Activated CD4-positive, alpha-beta T cell treated with anti-CD3 and anti-CD28 coated beads for 1 hour (primary cell): ENCODE measurements at regions not wholly inside any gene's neighbourhood (a gene's known extent, or its start where the extent isn't known, plus 50 kb on each side); places are given as distances from the start of the nearest gene placed in this dataset.
"Not testable (repeated sequence)": the region's sequence is repeated elsewhere in the genome, so short reads cannot be mapped to it uniquely, and the experiment has no call there.

Source experiments
- DNase-seq: peaks from one replicate; pipeline ENCODE4 v3.0.0-alpha.2; 2020

DNA sequence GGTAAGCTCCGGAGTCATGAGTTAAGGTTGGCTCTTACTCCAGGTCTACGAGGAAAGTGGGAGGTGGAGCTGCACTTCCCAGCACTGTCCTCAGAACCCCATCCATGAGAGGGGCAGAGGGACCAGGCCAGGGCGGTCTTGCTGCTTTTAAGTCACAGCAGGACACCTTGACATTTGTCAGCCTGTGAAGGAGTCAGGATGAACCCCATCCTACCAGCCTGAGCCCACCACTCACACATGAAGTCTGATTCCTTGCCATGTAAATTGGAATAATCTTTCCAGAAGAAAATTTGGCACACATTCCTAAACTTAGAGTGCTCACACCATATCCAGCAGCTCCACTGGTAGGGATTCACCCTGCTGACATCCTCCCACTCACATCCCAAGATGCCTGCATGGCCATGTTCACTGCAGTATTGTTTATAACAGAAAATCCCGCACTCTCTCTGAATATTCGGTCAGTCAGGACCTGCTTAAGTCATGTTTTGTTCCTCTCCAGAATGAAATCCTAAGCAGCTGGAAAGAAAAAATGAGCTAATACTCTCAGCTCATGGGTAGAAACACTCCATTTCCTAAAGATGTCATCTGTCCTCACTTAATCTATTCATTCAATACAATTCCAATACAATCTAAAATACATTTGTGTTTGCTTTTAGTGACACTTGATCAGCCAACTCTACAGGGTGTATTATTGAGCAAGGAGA, 79.3 kb upstream of the COL5A1 start:
- DNase-seq: no peak

DNA sequence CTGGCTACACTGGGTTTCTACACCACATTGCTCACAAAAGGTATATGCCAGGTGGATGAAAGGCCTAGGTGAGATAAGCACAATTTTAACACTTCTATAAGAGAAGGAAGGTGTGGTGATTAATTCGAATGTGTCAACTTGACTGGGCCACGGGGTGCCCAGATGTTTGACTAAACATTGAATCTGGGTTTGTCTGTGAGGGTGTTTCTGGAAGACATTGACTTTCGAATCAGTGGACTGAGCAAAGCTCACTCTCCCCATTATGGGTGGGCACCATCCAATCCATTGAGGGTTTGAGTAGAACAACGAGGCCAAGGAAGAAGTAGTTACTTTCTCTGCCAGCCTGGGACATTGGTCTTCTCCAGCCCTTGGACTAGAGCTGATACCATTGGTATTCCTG, 78.2 kb upstream of the COL5A1 start:
- DNase-seq: no peak

DNA sequence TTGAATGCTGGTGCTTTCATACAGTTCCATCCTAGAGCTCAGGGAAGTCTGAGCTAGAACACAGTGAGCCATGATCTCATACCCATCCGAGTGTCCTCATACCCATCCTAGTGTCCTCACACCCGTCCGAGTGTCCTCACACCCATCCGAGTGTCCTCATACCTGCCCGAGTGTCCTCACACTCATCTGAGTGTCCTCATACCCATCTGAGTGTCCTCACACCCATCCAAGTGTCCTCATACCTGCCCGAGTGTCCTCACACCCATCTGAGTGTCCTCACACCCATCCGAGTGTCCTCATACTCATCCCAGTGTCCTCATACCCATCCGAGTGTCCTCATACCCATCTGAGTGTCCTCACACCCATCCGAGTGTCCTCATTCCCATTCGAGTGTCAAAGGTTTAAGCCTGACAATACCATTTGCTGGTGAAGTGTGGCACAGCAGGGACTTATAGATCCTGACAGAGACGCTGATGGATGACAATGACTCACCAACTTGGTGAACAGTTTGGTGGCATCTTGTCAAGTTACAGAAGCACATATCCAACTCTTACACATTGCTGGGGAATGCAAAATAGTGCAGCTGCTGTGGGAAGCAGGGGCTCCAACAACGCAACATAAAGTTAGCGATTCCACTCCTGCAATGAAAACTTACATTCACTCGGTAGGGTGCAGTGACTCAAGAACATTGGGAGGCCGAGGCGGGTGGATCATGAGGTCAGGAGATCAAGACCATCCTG, 77.0 kb upstream of the COL5A1 start:
- DNase-seq: no peak

DNA sequence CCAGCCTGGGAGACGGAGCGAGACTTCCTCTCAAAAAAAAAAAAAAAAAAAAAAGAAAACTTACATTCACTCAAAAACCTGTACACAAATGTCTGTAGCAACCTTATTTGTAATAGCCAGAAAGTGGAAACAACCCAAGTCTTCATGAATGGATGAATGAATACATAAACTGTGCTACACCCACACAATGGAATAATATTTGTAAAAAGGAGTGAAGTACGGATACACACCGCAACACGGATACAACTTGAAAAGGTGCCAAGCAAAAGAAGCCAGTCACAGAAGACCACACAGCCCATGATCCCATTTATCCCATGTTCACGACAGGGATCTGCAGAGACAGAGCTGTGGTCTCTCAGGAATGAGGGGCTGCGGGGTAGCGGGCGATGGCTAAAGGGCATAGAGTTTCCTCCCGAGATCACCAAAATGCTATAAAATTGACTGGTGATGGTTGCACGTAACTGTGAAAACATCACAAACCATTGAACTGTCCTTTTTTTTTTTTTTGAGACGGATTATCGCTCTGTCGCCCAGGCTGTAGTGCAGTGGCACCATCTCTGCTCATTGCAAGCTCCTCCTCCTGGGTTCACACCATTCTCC, 76.2 kb upstream of the COL5A1 start:
- no peak for DNase-seq

DNA sequence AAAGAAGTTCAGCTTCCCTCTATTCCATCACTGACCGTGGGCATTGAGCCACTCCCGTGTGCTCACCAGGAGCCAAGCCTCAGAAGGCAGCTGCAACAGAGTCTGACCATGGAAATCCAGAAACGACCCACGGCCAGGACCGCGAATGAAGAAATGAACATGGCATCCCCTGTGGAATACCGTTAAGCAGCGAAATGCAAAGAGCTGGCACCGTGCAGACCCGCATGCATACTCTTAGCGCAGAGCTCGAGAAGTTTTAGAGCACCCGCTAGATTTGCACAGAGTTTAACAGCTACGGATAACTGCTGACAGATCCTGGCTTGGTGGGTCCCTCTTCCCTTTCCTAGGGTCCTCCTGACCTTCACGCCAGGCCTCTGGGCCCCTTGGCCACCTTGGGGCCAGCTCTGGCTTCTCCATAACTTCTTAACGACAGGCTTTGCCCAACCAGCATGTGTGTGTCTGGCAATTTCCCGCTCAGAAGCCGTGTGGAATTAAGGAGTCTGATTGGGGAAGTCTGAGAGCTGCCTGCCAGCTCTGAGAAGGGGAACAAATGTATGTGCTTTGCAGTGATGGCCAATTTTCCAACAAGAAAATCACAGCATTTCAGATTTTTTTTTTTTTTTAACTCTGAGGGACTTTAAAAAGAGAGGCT, 75.3 kb upstream of the COL5A1 start:
- DNase-seq: no peak

DNA sequence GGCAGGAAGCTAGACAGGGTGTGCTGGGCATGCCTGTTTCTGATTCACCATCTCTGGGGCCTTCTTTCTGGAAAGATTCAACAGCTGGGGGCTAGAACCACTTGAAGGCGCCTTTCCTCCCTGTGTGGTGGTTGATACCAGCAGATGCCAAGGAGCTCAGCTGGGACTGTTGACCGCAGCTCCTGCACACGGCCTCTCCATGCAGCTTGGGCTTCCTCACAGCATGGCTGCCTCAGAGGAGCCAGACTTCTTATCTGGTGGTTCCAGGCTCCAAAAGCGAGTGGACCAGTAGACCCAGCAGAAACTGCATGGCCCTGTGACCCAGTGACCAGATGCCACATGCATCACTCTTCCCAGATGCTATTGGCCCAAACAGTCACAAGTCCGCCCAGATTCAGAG, 74.7 kb upstream of the COL5A1 start:
- no peak for DNase-seq

DNA sequence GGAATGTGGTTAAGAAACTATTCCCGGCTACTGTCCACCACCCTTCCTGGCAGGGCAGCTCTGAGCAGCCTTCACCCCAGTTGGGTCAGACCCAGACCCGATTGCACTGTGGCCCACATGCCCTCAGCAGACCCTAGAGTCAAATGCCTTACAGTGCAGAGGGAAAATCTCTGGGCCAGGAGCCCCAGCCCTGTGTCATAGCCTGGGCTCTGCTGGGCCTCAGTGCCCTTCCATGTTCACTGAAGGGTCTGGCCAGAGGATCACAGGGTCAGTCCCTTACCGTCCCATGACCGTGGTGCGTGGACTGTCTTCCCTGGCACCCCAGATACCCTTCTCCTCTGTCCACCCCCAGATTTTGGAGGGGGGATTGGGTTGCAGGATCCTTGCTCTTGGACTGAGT, 73.5 kb upstream of the COL5A1 start:
- DNase-seq: no peak

DNA sequence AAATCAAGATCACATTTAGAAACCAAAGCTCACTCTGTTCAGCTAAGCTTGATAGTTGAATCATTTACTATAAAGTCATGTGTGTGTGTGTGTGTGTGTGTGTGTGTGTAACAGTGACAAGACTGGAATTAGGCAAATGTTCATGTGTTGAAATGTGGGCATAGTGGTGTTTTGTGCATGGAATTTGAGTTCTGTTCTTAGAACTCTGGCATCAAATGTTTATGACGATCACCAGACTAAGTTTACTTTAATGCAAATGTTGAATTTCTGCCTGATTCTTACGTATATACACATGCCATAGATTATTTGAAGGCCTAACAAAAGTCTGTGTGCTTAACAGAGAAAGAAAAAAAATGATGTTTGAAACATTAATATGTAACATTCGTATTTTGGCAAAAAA, 72.8 kb upstream of the COL5A1 start:
- DNase-seq: no peak

DNA sequence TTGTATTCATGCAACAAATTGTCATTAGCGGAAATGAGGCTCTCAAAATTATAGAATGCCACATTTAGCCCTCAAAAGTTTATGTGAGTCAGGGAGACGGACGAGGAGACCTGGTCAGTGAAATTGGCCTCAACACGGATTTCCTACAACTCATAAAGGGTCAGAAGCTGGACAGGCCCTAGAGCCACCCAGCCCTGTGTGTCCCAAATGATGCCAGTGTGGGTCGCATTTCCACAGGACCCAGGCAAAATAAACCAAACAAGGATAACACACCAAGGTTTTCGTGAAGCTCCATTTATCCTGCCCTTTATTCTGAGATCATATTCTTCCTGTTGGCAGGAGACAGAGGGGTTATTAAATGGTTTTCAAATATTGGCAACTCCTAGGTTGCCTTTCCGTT, 72.0 kb upstream of the COL5A1 start:
- no peak for DNase-seq

DNA sequence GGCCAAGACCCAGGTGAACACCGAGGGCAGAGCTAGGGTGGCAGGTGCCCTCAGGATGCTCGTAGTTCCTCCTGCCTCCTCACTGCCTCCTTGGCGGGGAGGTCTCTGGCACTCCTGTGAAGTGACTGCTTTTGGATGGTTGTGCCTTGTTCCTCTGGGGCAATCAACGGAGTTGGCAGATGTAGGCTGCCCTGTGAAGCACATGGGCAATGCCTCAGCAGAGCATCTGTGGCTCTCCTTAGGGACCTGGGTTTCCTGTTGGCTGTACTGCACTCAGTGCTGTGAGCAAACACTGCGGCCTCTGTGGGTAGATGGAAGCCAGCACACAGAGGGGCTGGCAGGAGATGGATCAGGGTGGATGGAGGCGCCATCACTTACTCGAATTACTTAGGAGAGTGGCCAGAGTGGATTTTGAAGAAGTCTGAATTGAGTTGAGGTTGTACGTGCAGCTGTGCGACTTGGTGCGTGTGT, 71.4 kb upstream of the COL5A1 start:
- no peak for DNase-seq

DNA sequence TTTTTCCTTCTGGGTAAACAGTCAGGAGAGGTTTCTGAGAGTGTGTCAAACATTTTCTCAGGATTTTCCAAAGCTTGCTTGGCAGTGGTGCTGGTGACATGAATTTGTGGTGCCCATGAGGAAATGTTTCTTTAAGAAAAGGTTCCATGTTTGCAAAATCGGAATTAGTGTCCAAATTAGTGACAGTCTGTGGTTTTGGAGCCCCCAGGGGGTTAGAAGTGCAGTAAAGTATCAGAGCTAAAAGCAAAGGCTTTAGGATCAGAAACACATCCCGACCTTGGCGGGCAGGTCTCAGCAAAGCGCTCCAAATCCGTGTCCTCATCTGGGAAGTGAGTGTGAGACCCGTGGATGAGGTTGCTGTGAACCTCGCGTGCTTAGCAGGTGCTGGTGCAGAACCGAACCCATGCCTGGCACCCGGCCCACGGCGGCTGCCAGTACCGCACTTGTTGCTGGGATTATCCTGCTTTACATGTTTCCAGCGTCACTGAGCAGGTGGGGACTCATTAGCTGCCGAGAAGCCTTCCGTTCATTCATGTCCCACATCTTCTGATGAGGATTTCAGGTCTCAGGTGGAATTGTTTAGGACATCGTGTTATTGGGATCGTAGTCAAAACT, 70.8 kb upstream of the COL5A1 start:
- no peak for DNase-seq

DNA sequence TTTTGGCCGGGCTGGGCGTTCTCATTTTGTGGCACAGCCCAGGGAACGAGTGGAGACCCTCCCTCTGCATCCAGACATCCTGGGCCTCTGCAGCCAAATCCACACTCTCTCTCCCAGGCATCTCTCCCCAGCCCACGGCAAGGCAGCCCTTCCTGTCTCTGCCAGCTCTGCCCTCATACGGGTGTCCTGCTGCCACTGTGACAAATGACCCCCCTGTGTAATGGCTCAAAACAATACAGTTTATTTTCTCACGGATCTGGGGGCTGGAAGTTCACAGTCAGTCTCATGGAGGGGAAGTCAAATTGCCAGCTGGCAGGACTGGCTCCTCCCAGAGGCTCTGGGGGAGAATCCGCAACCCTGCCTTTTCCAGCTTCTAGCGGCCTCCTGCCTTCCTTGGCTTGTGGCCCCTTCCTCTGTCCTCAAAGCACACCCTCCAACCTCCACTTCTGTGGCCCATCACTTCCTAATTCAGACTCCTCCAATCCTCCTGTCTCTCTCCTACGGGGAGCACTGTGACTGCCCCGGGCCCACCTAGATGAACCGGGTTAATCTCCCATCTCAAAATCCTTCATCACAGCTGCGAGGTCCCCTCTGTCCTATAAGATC, 70.2 kb upstream of the COL5A1 start:
- DNase-seq: no peak

DNA sequence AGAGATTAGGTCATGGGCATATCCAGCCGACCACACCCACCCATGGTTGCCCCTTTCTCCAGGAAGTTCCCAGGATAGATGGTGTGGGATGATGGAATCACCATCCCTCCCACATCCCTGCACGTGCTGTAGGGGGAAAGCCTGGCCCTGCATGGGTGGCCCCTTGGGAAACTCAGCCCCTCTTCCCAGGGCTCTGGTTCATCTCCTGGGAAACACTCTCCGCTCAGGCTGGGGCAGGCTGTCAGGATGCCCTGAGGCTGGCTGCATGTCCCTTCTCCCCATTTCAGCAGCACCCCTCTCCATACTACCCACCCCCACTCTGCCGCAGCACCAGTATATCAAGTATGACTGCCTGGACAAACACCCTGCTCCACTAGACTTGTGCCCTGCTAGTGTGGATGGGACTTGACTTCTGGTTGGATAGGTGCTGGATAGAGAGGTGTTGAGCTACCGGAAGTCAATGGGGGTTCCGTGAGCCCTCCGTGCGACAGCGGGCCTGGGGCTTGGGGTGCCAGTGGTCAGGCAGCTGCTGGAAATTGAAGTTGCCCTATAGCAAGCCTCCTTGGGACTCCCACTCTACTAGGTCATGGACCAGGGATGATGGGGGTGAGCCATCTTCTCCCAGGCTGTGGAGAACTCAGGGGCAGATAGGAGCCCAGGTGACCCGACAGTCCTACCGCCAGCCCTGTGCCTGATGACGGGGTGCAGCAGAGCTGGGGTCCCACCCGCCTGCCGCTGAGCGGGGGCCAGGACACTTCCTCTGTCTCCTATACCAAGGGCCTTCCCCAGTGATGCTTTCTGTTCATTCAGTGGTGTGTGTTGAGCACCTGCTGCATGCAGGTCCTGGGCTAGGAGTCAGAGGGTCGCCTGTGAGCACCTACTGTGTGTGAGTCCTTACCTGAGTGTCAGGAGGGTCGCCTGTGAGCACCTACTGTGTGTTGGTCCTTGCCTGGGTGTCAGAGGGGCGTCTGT, 69.4 kb upstream of the COL5A1 start:
- no peak for DNase-seq

DNA sequence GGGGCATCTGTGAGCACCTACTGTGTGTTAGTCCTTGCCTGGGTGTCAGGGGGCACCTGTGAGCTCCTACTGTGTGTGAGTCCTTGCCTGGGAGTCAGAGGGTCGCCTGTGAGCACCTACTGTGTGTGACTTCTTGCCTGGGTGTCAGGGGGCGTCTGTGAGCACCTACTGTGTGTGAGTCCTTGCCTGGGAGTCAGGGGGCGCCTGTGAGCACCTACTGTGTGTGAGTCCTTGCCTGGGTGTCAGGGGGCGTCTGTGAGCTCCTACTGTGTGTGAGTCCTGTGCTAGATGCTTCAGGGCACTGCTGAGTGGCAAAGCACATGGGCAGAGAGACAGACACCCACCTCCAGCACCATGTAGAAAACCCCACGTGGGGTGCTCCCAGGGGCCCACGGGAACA, 66.9 kb upstream of the COL5A1 start:
- DNase-seq: not testable (repeated sequence)

DNA sequence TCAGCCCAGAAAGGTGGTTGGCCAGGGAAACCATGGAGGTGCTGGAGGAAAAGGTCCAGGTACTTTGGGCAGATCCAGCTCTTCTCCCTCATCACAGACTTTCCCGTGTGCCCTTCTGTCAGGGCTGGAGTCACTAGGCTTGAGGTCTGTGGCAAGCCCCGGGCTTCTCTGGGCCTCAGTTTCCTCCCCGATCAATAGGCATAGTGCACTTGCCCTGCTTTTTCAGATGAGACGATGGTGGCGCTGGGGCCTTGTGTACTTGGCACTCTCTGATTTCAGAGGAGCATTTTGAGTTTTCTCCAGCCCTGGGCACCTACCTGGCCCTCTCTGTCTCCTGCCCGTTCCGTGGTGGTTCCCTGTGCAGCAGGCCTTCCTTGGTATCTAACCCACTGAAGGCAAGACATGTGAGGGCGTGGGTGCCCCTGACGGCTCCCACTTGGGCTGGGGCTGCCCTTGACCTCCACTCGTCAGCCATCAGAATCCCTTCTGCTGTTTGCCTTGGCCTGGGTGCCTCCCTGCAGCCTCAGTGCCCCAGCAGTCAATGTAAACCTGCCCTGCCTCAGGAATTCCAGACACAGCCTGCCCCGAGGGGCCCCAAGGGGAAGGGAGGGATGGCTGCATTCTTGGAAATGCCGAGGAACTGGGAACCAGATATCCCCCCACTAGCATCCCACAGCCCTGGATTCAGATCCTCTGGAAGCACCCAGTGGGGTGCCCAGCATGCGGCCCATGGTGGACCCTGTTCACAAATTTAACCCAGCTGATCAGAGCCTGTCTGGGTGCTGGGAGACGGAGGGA, 66.3 kb upstream of the COL5A1 start:
- no peak for DNase-seq

DNA sequence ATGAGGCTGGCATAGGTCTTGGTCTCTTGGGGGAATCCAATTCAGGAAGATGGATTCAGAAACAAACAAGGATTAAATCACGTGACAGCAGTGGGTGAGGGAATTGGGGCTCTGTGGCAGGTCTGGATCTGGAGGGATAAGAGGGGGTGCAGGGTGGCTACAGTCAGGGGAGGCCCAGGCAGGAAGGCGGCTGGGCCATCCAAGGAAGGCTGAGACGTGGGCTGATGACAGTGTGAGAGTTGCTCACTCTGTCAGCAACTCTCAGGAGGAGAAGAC, 65.8 kb upstream of the COL5A1 start:
- no peak for DNase-seq

DNA sequence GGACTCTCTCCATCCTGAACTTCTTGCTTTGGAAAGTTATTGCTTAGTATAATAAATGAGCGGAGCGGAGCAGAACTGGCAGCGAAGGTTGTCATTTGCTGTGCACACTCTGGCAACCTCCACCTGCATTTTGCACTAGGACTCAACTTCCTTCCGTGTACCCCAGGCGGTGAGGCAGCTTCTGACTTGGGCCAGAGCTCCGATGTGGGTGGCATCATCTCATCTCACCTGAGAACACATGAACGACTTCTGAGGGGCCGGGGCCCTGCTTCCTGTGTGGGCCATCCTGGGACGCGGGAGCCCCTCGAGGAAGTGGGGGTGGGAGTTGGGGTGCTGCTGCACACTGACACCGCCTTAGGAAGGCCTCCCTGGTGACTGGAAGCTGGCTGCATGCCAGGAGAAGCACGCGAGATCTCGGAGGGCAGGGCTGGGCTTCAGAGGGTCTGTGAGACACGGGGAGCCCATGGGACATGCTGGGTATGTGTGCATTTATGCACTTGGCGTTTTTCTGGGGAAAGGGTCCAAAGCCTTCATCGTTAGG, 56.5 kb upstream of the COL5A1 start:
- DNase-seq: no peak

DNA sequence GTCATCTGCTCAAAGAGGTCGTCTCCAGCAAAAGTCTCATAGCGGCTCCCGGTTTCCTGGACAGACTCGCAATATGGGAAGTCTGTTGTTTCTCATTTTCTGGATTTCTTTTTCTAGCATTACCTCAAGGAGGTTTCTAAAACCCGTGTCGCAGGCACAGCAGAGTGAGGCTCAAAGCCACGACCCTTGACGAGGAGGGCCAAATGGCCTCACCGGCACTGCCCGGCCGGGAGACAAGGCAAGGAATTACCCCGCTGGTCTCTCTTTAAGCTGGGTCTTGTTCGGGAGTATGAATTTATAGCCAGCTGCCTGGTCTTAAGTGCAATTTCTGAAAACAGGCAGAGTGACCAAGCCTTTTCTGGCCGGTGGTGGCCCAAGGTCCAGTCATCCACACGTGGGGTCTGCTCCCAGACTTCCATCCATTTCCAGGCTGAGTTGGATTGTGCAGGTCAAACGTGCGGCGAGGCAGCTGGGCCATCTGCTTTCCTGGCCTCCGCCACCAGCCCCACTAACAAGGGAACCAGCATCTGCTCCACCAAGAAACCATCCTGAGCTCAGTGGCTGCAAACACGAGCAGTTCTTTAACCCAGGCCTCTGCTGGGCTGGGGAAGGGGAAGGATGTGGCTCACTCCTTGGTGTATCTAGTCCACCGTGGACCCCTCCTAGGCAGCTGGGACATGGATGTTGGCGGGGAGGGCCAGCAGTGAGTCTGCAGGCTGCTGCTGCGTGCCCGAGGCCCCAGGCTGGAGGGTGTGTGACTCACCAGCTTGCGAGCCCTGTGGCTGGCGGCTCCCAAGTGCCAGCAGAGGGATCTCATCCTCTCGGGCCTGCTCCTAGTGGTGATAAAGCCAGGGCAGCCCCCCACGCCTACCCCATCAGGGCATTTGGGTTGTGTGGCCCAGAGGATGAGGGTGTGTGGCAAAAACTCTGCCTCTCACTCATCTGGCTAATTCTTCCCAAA, 55.6 kb upstream of the COL5A1 start:
- DNase-seq: no peak

DNA sequence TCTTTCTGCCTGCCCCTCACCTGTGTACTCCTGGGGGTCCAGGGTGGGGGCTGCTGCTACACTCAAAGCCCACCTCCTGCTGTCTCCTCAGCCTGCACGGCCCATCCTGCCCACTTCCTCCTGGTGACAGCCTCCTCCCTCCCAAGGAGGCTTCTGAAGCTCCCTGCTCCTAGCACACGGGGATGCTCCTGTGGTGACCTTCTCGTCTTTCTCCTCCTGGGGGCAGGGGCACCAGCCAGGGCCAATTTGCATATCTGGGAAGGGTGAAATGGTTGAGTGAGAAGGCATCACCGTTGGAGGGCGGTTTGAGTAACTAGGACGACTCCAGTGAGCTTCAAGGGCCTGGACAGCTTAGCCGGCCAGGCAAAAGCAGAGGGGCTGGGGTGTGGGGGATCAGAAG, 51.9 kb upstream of the COL5A1 start:
- no peak for DNase-seq
